ENCODE measurements at regions not wholly inside any gene's neighbourhood (a gene's known extent, or its start where the extent isn't known, plus 50 kb on each side); places are given as distances from the start of the nearest gene placed in this dataset.

GRCh38 chr14:44168566-44168965, 338.5 kb downstream of the FSCB start:
- TF ChIP-seq CTCF (IDR thresholded peaks at IDR 0.05) (no peak), POLR2AphosphoS5 (IDR thresholded peaks at IDR 0.05) (no peak)
